CD4-positive, alpha-beta T cell (primary cell): ENCODE measurements at regions not wholly inside any gene's neighbourhood (a gene's known extent, or its start where the extent isn't known, plus 50 kb on each side); places are given as distances from the start of the nearest gene placed in this dataset.
"Not testable (repeated sequence)": the region's sequence is repeated elsewhere in the genome, so short reads cannot be mapped to it uniquely, and the experiment has no call there.

Experiments used
- ATAC-seq: fragments of 200-7000 bp; cut with Tn5 transposase; one replicate; pipeline ENCODE4 v1.10.0; 2022; ENCODE audit warnings: mild to moderate bottlenecking; ENCODE audit not compliant: poor library complexity
- CTCF ChIA-PET: fragments of 350-600 bp; sonication (Branson Sonifier 250); formaldehyde crosslinking; loops from one replicate; lab custom pipeline; 2021; ENCODE audit warnings: antibody characterized with exemption, inconsistent platforms; lab: Charles Lee
- POLR2A ChIA-PET: fragments of 350-600 bp; sonication (Branson Sonifier 250); formaldehyde crosslinking; loops from one replicate; lab custom pipeline; 2021; ENCODE audit warnings: antibody characterized with exemption, inconsistent platforms; lab: Charles Lee
- DNase-seq, 14 experiments: peaks; one replicate each; pipeline ENCODE4 v3.0.0-alpha.2; 2013 to 2020; ENCODE audit warnings: mixed read lengths in 2 of 14
- H3K27ac ChIP-seq, 2 donors: one replicate each; pipeline versions ENCODE4 v1.5.1 to v1.7.0; 2013; ENCODE audit warnings: low read length in 2 of 2, low read depth in 1 of 2, mild to moderate bottlenecking in 1 of 2
- H3K27me3 ChIP-seq, 2 experiments: 1 replicate in 1 of 2; 2 replicates in 1 of 2; pipeline versions ENCODE4 v1.6.1 to v1.7.0; 2013; ENCODE audit warnings: low read length in 2 of 2, control low read depth in 1 of 2, mild to moderate bottlenecking in 1 of 2, moderate library complexity in 1 of 2; ENCODE audit not compliant: insufficient read depth in 2 of 2, control insufficient read depth in 1 of 2
- H3K36me3 ChIP-seq: one replicate; pipeline ENCODE4 v1.6.1; 2013; ENCODE audit warnings: low read length, control low read depth; ENCODE audit not compliant: insufficient read depth
- H3K4me1 ChIP-seq: one replicate; pipeline ENCODE4 v1.6.1; 2013; ENCODE audit warnings: low read length, control low read depth; ENCODE audit not compliant: insufficient read depth
- H3K4me3 ChIP-seq: one replicate; pipeline ENCODE4 v1.5.1; 2013; ENCODE audit warnings: mild to moderate bottlenecking, low read length, moderate library complexity
- H3K9me3 ChIP-seq, 2 experiments: 1 replicate in 1 of 2; 2 replicates in 1 of 2; pipeline versions ENCODE4 v1.6.1 to v1.7.0; 2013; ENCODE audit warnings: low read length in 2 of 2, mild to moderate bottlenecking in 2 of 2, control low read depth in 1 of 2, moderate library complexity in 1 of 2; ENCODE audit not compliant: control insufficient read depth in 1 of 2, insufficient read depth in 1 of 2
- H3K27ac Mint-ChIP-seq: one replicate; pipeline ENCODE4 v1.8.0; 2020; ENCODE audit warnings: mixed read lengths
- H3K27me3 Mint-ChIP-seq: one replicate; pipeline ENCODE4 v1.8.0; 2021; ENCODE audit warnings: mixed read lengths
- H3K36me3 Mint-ChIP-seq: one replicate; pipeline ENCODE4 v1.8.0; 2021; ENCODE audit warnings: low read depth, mixed read lengths
- H3K4me1 Mint-ChIP-seq: one replicate; pipeline ENCODE4 v1.8.0; 2021; ENCODE audit warnings: low read depth, mixed read lengths
- H3K4me3 Mint-ChIP-seq: one replicate; pipeline ENCODE4 v1.8.0; 2020; ENCODE audit warnings: mild to moderate bottlenecking, mixed read lengths
- H3K9me3 Mint-ChIP-seq: one replicate; pipeline ENCODE4 v1.8.0; 2020; ENCODE audit warnings: mixed read lengths
- CTCF ChIP-seq: fragments of 200-600 bp; IDR thresholded peaks from one replicate; pipeline ENCODE4 v1.8.0; 2022; ENCODE audit warnings: antibody characterized with exemption, mild to moderate bottlenecking
- intact Hi-C, 2 experiments: fragments of 100-400 bp; cut with DNase I in 1 of 2; cut with micrococcal nuclease in 1 of 2; formaldehyde crosslinking; loops; one replicate each; pipeline versions ENCODE4 v1.15.1 to v1.9.0; 2023 to 2025; cut with DNase I, micrococcal nuclease

GRCh38 chr4:163694385-163694784 lies 199.9 kb downstream of the TMA16 start:
- intact Hi-C loops: no loop called here
- POLR2A ChIA-PET: no interaction called here

GRCh38 chr4:163697121-163697520 lies 202.6 kb downstream of the TMA16 start:
- ChIA-PET CTCF (no interaction called here), POLR2A (no interaction called here)
- Mint-ChIP-seq H3K9me3 (no peaks in the 10 kb centered on the region), H3K4me3 (no peak overlapping the region), H3K36me3 (no peaks in the 10 kb centered on the region), H3K27ac (no peak overlapping the region), H3K4me1 (no peaks in the 10 kb centered on the region), H3K27me3 (no peaks in the 10 kb centered on the region)
- no peaks in the 10 kb centered on the region for H3K36me3 ChIP-seq
- intact Hi-C loops: no loop called here
- no peak overlapping the region for H3K4me3 ChIP-seq
- TF ChIP-seq CTCF: no peak
- no peaks in the 10 kb centered on the region for H3K27me3 ChIP-seq
- no peak for DNase-seq
- no peaks in the 10 kb centered on the region for H3K9me3 ChIP-seq
- no peak overlapping the region for H3K27ac ChIP-seq
- no peaks in the 10 kb centered on the region for H3K4me1 ChIP-seq
- no peak for ATAC-seq

More at GRCh38 chr4:163694385-163694784, 199.9 kb downstream of the TMA16 start:
- Histone ChIP-seq H3K36me3 (no peaks in the 10 kb centered on the region), H3K4me1 (no peaks in the 10 kb centered on the region), H3K27ac (no peak overlapping the region), H3K4me3 (no peak overlapping the region), H3K9me3 (no peaks in the 10 kb centered on the region), H3K27me3 (no peaks in the 10 kb centered on the region)
- ATAC-seq (no peak), DNase-seq (no peak)
- H3K36me3 Mint-ChIP-seq: no peaks in the 10 kb centered on the region
- no peak overlapping the region for H3K27ac Mint-ChIP-seq
- no peaks in the 10 kb centered on the region for H3K4me1 Mint-ChIP-seq
- no peak for TF ChIP-seq CTCF
- H3K4me3 Mint-ChIP-seq: no peak overlapping the region
- no peaks in the 10 kb centered on the region for H3K9me3 Mint-ChIP-seq
- CTCF ChIA-PET: no interaction called here
- no peaks in the 10 kb centered on the region for H3K27me3 Mint-ChIP-seq

- H3K9me3 Mint-ChIP-seq, H3K36me3 Mint-ChIP-seq, H3K4me1 ChIP-seq, CTCF ChIA-PET, intact Hi-C loops, H3K9me3 ChIP-seq, DNase-seq, H3K27me3 ChIP-seq, ATAC-seq, H3K27ac Mint-ChIP-seq, H3K27me3 Mint-ChIP-seq, H3K4me1 Mint-ChIP-seq, H3K4me3 ChIP-seq, H3K27ac ChIP-seq, POLR2A ChIA-PET, H3K4me3 Mint-ChIP-seq, H3K36me3 ChIP-seq: not testable (repeated sequence)
Measured at GRCh38 chr4:163700383-163700782, 205.9 kb downstream of the TMA16 start.

GRCh38 chr4:163701916-163702315 lies 207.4 kb downstream of the TMA16 start:
- intact Hi-C loops: no loop called here
- Histone ChIP-seq H3K27me3 (no peaks in the 10 kb centered on the region), H3K36me3 (no peaks in the 10 kb centered on the region), H3K9me3 (no peaks in the 10 kb centered on the region), H3K4me3 (no peak overlapping the region), H3K27ac (no peak overlapping the region), H3K4me1 (no peaks in the 10 kb centered on the region)
- no peaks in the 10 kb centered on the region for H3K4me1 Mint-ChIP-seq
- no peaks in the 10 kb centered on the region for H3K36me3 Mint-ChIP-seq
- TF ChIP-seq CTCF: no peak
- H3K9me3 Mint-ChIP-seq: no peaks in the 10 kb centered on the region
- no peak for ATAC-seq
- DNase-seq: no peak
- H3K4me3 Mint-ChIP-seq: no peak overlapping the region
- H3K27ac Mint-ChIP-seq: no peak overlapping the region
- ChIA-PET CTCF (no interaction called here), POLR2A (no interaction called here)
- H3K27me3 Mint-ChIP-seq: peaks cover 3% of the 10 kb centered on the region
